ENCODE measurements at regions not wholly inside any gene's neighbourhood (a gene's known extent, or its start where the extent isn't known, plus 50 kb on each side); places are given as distances from the start of the nearest gene placed in this dataset.
A peak's percentile ranks its signal among the peaks of the same experiment; 100 is the strongest.

DNA sequence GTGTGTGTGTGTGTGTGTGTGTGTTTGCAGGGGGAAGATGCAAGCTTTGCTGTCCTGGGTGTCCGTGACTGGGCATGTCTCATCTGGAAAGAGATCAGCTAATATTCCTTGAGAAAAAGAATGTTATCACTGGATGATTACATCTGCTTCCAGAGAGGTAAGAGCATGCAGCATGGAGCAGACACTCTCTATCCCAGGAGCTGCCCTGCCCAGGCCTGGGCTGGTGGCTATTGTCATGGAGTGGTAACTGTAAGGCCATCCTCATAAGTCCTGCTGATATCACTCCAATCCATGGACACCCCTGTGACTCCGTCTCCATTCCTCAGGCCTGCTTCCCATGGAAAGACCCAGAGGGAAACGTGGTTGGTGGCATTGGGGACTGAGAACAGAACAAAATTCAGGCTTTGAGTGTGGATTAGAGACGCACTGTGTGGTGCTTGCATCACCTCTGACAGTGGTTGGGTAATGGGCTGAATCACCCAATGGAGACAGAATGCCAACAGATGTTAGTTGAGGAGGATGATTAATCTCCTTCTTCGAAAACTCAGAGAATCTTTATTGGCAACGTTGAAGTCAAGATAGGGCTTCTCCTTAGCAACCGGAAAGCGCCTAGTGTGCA is 52.0 kb upstream of the KCNIP1 start:
- no peak for DNase-seq

- no peak for DNase-seq
These were observed 53.7 kb upstream of the KCNIP1 start for GRCh38 chr5:170450061-170450669.

- DNase-seq, result no peak
These were observed 54.6 kb upstream of the KCNIP1 start for GRCh38 chr5:170449232-170449631.

DNA sequence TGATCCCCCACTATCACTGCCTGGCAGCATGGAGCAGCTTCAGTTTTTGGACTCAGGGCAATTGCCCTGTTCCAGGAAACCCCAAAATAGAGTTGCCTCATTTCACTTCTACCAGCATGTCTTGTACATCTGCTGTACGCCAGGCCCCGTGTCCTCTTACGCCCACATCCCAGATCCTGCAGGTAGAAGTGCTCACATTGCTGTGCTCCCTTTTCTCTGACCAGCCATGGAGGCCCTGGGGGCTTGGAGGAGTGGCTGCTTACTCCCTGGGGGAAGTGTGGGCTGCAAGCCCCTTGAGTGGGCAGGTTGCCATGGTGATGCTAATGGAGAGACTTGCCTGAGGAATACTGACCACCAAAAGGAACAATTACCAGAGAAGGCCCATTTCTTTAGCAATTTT is 55.6 kb upstream of the KCNIP1 start:
- no peak for DNase-seq

DNA sequence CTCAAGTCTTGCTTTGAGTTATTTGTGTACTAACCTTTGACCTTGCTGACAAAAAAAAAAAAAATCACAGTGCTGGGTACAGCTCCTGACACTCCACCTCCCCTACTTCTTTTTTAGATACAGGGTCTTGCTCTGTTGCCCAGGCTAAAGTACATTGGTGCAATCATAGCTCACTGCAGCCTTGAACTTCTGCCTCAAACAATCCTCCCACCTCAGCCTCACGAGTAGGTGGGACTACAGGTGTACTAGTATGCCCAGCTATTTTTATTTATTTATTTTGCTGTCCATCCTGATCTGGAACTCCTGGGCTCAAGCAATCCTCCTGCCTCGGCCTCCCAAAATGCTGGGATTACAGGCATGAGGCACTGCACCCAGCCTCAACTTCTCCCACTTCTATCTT is 57.2 kb upstream of the KCNMB1 start:
- DNase-seq, result no peak

GRCh38 chr5:170445936-170446335 is 56.8 kb upstream of the KCNMB1 start:
- no peak for DNase-seq

GRCh38 chr5:170444969-170445505 is 55.9 kb upstream of the KCNMB1 start:
- DNase-seq, result no peak

- DNase-seq, result no peak
These were observed 55.0 kb upstream of the KCNMB1 start for GRCh38 chr5:170444181-170444580.

DNA sequence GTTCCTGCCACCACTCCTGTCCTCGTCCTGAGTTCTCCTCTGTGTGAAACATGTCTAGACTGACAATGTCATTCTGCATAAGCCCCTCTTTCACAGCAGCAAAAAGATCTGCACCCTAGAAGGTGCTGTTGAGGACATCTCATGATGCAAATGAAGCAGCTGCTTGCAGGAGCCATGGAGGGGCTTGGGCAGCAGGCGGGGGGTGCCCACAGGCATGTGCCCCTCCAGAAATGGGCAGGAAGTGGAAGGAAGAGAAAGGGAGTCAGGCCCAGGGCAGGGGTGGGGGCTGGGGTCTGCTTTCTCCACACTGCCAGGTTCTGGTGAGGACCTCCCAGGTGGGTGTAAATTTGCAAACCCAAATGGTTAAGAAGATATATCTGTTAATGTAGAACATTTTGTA is 54.5 kb upstream of the KCNMB1 start:
- DNase-seq, result no peak

DNA sequence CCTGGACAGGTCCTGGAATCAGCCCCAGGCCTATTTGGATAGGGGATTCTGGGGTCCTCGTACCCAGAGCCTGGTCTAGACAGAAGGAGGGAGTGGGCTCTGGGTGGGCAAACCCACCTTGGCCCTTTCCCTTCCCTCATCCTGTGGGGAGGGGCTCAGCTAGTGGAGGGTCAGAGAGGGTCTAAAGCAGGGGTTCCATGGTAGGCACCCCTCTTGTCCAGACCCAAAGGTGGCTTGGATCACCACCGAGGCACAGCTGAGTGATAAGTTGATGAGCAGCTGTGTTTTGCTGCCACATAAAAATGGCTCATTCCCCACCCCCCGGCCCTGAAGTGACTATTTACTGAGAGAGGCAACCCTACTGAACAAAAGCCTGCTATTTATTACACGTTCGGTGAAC is 53.8 kb upstream of the KCNMB1 start:
- DNase-seq, result no peak

- DNase-seq, result no peak
These were observed 53.2 kb upstream of the KCNMB1 start for GRCh38 chr5:170442391-170442790.

DNA sequence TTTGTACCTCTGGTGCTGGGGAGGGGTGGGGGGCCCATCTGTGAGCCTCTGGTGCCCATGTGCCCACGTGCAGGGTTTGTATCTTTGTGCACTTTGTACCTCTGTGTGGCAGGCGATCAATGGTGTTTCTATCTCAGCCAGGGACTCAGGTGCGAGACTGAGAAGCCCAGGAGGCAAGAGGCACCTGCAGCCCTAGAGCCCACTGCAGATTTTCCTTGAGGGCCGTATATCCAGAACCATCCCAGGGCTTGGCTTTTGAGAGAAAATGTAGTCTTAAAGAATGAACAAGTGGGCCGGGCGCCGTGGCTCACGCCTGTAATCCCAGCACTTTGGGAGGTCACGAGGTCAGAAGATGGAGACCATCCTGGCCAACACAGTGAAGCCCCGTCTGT is 52.2 kb upstream of the KCNMB1 start:
- DNase-seq, result no peak

- no peak for DNase-seq
These were observed 51.7 kb upstream of the KCNMB1 start for GRCh38 chr5:170440771-170441392.

DNA sequence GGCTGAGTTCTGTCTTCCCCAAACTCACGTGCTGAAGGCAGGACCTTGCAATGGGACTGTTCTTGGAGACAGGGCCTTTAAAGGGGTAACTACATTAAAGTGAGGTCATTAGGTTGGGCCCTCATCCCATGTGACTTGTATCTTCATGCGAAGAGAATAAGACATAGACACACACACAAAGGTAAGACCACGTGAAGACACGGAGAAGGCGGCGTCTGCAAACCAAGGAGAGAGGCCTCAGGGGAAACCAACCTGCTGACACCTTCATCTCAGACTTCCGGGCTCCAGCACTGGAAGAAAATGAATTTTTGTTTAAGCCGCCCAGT is 50.7 kb upstream of the KCNMB1 start:
- no peak for DNase-seq

- DNase-seq, result peak in 9 of 56 donors; percentile 8 to 44 (median 15)
These were observed 50.2 kb upstream of the KCNMB1 start for GRCh38 chr5:170439223-170439943.

All from amygdala (tissue), 56 donors.